Astrocyte of the spinal cord (primary cell): ENCODE measurements at regions not wholly inside any gene's neighbourhood (a gene's known extent, or its start where the extent isn't known, plus 50 kb on each side); places are given as distances from the start of the nearest gene placed in this dataset.

ENCODE experiments used
- DNase-seq: peaks from one replicate; pipeline ENCODE4 v3.0.0; 2011; ENCODE audit warnings: low read depth, low spot score
- H3K4me3 ChIP-seq: 2 replicates; pipeline ENCODE4 v1.5.1; 2011; ENCODE audit warnings: low read depth, mild to moderate bottlenecking, low read length, moderate library complexity
- CTCF ChIP-seq: IDR thresholded peaks from 2 replicates; pipeline ENCODE4 v1.5.1; 2012; ENCODE audit warnings: low read depth, mild to moderate bottlenecking, low read length, inconsistent platforms
- in situ Hi-C: cut with HindIII; loops from 2 replicates; pipeline ENCODE4 v1.10.0; 2017; ENCODE audit warnings: low sequenced_read_pairs

DNA sequence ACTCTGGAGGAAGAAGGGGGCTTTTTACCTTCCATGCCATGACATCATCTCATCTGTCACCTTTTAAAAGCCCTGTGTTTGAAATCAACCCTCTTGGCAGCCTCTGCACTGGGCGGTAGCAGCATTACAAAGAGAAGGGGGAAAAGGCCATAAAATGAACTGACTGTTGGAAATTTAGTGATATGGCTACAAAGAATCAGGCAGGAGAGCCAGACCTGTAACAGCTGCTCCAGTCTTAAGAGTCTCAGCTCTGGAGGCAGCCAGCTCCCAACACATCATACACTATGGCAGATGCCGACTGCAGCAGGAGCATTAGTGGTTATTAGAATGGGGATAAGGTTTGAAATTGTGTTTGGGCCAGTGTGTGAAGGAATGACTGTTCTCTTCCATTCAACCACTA, 257.5 kb downstream of the DMAC1 start:
- in situ Hi-C loops: no loop called here
- TF ChIP-seq CTCF: no peak
- H3K4me3 ChIP-seq: no peak overlapping the region
- DNase-seq: no peak

GRCh38 chr9:7536310-7536939, 263.2 kb downstream of the DMAC1 start:
- TF ChIP-seq CTCF: peak; percentile 67
- H3K4me3 ChIP-seq: no peak overlapping the region
- DNase-seq: peak; percentile 40
- in situ Hi-C loops: no loop called here

DNA sequence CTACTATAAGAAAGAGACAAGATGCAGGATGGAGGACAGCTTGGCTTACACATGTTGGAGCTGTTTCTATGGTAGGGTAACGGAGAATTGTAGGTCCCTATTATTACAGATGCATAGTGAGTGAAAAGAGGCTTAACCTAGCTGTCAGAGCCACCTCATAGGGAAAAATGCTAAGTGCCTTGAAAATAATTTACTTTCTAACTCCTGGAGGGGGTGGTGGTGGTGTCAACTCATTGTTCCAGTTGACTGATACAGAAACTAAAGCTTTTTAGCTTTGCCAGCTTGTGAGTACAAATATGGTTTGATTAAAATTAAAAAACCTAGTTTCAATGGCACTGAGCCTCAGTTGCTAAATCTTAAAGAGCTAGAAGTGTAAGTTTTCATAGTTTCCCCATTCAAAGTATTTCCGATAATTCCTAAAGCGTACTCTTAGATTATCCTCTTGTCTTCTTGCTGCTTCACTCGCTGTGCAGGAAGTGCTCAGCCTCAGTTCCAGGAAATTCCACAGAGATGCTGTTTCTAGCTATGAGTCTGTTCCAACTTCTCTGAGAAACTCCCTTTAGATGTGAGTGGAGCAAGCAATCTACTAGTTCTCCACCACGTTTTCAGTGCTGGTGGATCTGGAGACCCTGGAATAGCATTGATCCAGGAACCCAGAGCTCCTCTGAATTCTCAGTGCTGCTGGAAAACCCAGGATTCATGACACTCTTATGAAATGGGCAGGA, 265.2 kb downstream of the DMAC1 start:
- TF ChIP-seq CTCF: no peak
- no peak for DNase-seq
- in situ Hi-C loops: no loop called here
- H3K4me3 ChIP-seq: no peak overlapping the region

- DNase-seq: no peak
- in situ Hi-C loops: no loop called here
- H3K4me3 ChIP-seq: no peak overlapping the region
- no peak for TF ChIP-seq CTCF
These were observed 266.0 kb downstream of the DMAC1 start for GRCh38 chr9:7533376-7534090.

DNA sequence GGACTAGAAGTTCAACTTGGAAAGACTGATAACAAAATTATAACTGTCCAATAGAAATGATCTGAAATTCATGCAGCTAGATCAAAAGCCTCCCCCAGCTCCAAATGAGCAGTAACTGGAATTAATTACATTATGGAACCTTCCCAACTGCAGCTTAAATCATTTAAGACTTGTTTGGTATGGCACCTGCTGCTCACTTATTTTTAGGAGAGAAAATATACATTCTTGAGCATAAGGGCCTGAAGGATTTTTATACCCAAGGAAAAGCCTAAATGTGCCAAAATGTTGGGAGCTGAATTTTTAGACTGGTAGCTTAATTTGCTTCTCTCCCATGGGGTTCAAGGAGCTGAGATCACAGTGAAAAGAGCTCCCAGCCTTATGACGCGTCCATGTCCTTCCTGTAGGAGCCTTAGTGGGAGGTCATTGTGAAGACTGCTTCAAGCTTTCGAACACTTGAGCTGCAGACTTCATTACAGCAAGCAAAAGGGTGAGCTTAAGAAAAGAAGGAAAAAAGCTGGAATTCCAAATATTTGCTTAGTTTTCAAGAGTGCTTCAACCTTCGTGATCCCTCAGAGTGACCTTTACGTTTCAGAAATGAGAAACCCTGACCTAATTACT, 276.0 kb downstream of the DMAC1 start:
- DNase-seq: no peak
- no peak overlapping the region for H3K4me3 ChIP-seq
- in situ Hi-C loops: no loop called here
- no peak for TF ChIP-seq CTCF

DNA sequence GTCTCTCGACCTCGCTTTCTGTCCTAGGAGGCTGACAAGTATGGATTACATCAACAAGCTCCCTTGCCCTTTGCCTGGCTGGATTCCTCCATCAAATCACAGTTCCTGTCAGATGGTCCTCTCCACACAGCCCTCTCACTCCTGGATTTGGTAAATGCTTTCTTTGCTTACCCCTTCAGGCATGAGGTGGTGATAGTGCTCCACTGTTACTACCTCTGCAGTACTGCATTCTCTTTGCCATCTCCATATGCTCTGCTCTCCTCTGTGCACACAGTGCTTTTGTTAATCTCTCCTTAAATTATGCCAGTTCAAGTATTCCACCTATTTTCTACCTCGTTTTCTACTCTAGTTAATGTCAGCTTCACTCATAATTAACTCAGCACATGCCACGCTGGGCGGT, 279.2 kb downstream of the DMAC1 start:
- no peak for DNase-seq
- no peak overlapping the region for H3K4me3 ChIP-seq
- TF ChIP-seq CTCF: no peak
- in situ Hi-C loops: no loop called here
